HCT116 (cell line): ENCODE measurements at regions not wholly inside any gene's neighbourhood (a gene's known extent, or its start where the extent isn't known, plus 50 kb on each side); places are given as distances from the start of the nearest gene placed in this dataset.

Experiments
- ATAC-seq: fragments of 200-7000 bp; cut with Tn5 transposase; 2 replicates; pipeline ENCODE4 v1.9.1; 2020; ENCODE audit warnings: mild to moderate bottlenecking, moderate library complexity
- BruUV-seq: library from RNA; stranded (reverse); fragments of 400-500 nt; replicated peaks from 2 replicates; lab custom pipeline; 2021; lab: Mats Ljungman, UMichigan
- CTCF ChIA-PET: fragments of 300-600 bp; sonication (Branson Sonifier 250); formaldehyde crosslinking; loops from one replicate; lab custom pipeline; 2021; ENCODE audit warnings: antibody characterized with exemption; lab: Charles Lee
- POLR2A ChIA-PET: fragments of 300-600, 350-600 bp; sonication (Branson Sonifier 250); formaldehyde crosslinking; loops from one replicate; lab custom pipeline; 2021; ENCODE audit warnings: antibody characterized with exemption; lab: Charles Lee
- RAD21 ChIA-PET, 2 experiments: fragments of 300-600 bp; sonication (Branson Sonifier 250); formaldehyde crosslinking; loops; one replicate each; lab custom pipeline; 2023; ENCODE audit warnings: low total read pairs in 2 of 2; ENCODE audit not compliant: uncharacterized antibody in 2 of 2, unreplicated experiment in 2 of 2, low non-redundant PET in 1 of 2; lab: Charles Lee
- DNase-seq: peaks from one replicate; pipeline ENCODE4 v3.0.0-alpha.2; 2010; ENCODE audit warnings: low read depth, low spot score
- H2AFZ ChIP-seq: fragments of 200-600 bp; shearing (Covaris generic), sonication (generic); 2 replicates; pipeline ENCODE4 v1.6.1; 2017; ENCODE audit warnings: low read depth, mixed run types, mixed read lengths, antibody characterized with exemption, low read length; ENCODE audit not compliant: poor library complexity, severe bottlenecking
- H3K27ac ChIP-seq: 2 replicates; pipeline ENCODE4 v1.5.1; 2012; ENCODE audit warnings: low read depth, low read length
- H3K27me3 ChIP-seq: fragments of 200-600 bp; sonication (generic); 2 replicates; pipeline ENCODE4 v1.6.1; 2016; ENCODE audit warnings: mixed run types, low read length, mixed read lengths; ENCODE audit not compliant: insufficient read depth
- H3K36me3 ChIP-seq, 2 experiments: fragments of 200-500 bp in 1 of 2; fragments of 200-600 bp in 1 of 2; sonication (Bioruptor generic) in 1 of 2; sonication (generic) in 1 of 2; 2 replicates each; pipeline versions ENCODE4 v1.5.1 to v1.6.1; 2014 to 2016; ENCODE audit warnings: low read length in 2 of 2, inconsistent platforms in 1 of 2, mixed read lengths in 1 of 2, mixed run types in 1 of 2; ENCODE audit not compliant: insufficient read depth in 2 of 2, control insufficient read depth in 1 of 2
- H3K4me1 ChIP-seq, 2 experiments: fragments of 200-600 bp in 1 of 2; sonication (generic) in 1 of 2; 2 replicates each; pipeline versions ENCODE4 v1.5.1 to v1.6.1; 2012 to 2017; ENCODE audit warnings: low read length in 2 of 2, inconsistent platforms in 1 of 2, mild to moderate bottlenecking in 1 of 2, mixed read lengths in 1 of 2, mixed run types in 1 of 2, moderate library complexity in 1 of 2; ENCODE audit not compliant: insufficient read depth in 2 of 2, control insufficient read depth in 1 of 2
- H3K4me2 ChIP-seq: fragments of 200-600 bp; sonication (generic); 2 replicates; pipeline ENCODE4 v1.6.1; 2017; ENCODE audit warnings: mixed run types, low read length, mixed read lengths
- H3K4me3 ChIP-seq, 2 experiments: fragments of 200-600 bp in 1 of 2; sonication (generic) in 1 of 2; replicated peaks in 1 of 2; 2 replicates each; pipeline ENCODE4 v1.5.1; 2011 to 2016; ENCODE audit warnings: low read length in 2 of 2, control low read depth in 1 of 2, low read depth in 1 of 2, mild to moderate bottlenecking in 1 of 2, mixed read lengths in 1 of 2, mixed run types in 1 of 2
- H3K79me2 ChIP-seq: fragments of 200-600 bp; sonication (generic); 2 replicates; pipeline ENCODE4 v1.6.1; 2017; ENCODE audit warnings: mild to moderate bottlenecking, mixed run types, low read length, moderate library complexity, mixed read lengths; ENCODE audit not compliant: insufficient read depth
- H3K9ac ChIP-seq: fragments of 200-600 bp; sonication (generic); 2 replicates; pipeline ENCODE4 v1.6.1; 2016; ENCODE audit warnings: low read length, mixed read lengths
- H3K9me2 ChIP-seq: fragments of 200-600 bp; sonication (generic), shearing (Covaris generic); 2 replicates; pipeline ENCODE4 v1.6.1; 2017; ENCODE audit warnings: mixed run types, mild to moderate bottlenecking, moderate library complexity; ENCODE audit not compliant: insufficient read depth
- H3K9me3 ChIP-seq, 2 experiments: fragments of 200-500 bp in 1 of 2; fragments of 200-600 bp in 1 of 2; sonication (Bioruptor generic) in 1 of 2; sonication (generic) in 1 of 2; 2 replicates each; pipeline ENCODE4 v1.6.1; 2014 to 2017; ENCODE audit warnings: low read length in 2 of 2, mixed read lengths in 2 of 2, inconsistent platforms in 1 of 2, low read depth in 1 of 2, mild to moderate bottlenecking in 1 of 2, mixed run types in 1 of 2, moderate library complexity in 1 of 2; ENCODE audit not compliant: control insufficient read depth in 1 of 2, insufficient read depth in 1 of 2
- H4K20me1 ChIP-seq: fragments of 200-600 bp; sonication (generic), shearing (Covaris generic); 2 replicates; pipeline ENCODE4 v1.6.1; 2017; ENCODE audit warnings: mixed run types, mild to moderate bottlenecking, moderate library complexity; ENCODE audit not compliant: insufficient read depth
- ATF3 ChIP-seq: IDR thresholded peaks from 2 replicates; pipeline ENCODE4 v1.6.1; 2012
- CBX3 ChIP-seq: IDR thresholded peaks from 2 replicates; pipeline ENCODE4 v1.6.1; 2012; ENCODE audit warnings: low read depth
- CEBPB ChIP-seq: IDR thresholded peaks from 2 replicates; pipeline ENCODE4 v1.6.1; 2012; ENCODE audit warnings: low read depth
- CTCF ChIP-seq, 3 experiments: fragments of 200-600 bp in 1 of 3; sonication (generic) in 1 of 3; IDR thresholded peaks in 2 of 3; conservative IDR thresholded peaks in 1 of 3; 2 replicates each; pipeline ENCODE4 v1.5.1; 2012 to 2017; ENCODE audit warnings: low read depth in 2 of 3, low read length in 2 of 3, antibody characterized with exemption in 1 of 3, borderline replicate concordance in 1 of 3, control low read depth in 1 of 3, mild to moderate bottlenecking in 1 of 3, mixed read lengths in 1 of 3, mixed run types in 1 of 3, moderate library complexity in 1 of 3; ENCODE audit not compliant: insufficient read depth in 1 of 3
- EGR1 ChIP-seq: IDR thresholded peaks from 2 replicates; pipeline ENCODE4 v1.6.1; 2012; ENCODE audit warnings: low read depth
- ELF1 ChIP-seq: IDR thresholded peaks from 2 replicates; pipeline ENCODE4 v1.6.1; 2012; ENCODE audit warnings: low read depth, borderline replicate concordance
- FOSL1 ChIP-seq: IDR thresholded peaks from 2 replicates; pipeline ENCODE4 v1.6.1; 2012; ENCODE audit warnings: low read depth
- JUND ChIP-seq: IDR thresholded peaks from 2 replicates; pipeline ENCODE4 v1.6.1; 2012
- MAX ChIP-seq: IDR thresholded peaks from 2 replicates; pipeline ENCODE4 v1.6.1; 2012
- POLR2A ChIP-seq: IDR thresholded peaks from 2 replicates; pipeline ENCODE4 v1.7.0; 2011; ENCODE audit warnings: borderline replicate concordance; ENCODE audit not compliant: insufficient read depth, insufficient read length; ENCODE audit errors: extremely low read depth
- POLR2AphosphoS5 ChIP-seq: IDR thresholded peaks from 2 replicates; pipeline ENCODE4 v1.6.1; 2011; ENCODE audit warnings: mild to moderate bottlenecking, low read depth, low read length, moderate library complexity
- SIN3A ChIP-seq: IDR thresholded peaks from 2 replicates; pipeline ENCODE4 v1.6.1; 2012; ENCODE audit warnings: low read depth
- SRF ChIP-seq: IDR thresholded peaks from 2 replicates; pipeline ENCODE4 v1.6.1; 2012; ENCODE audit warnings: low read depth
- TCF7L2 ChIP-seq: IDR thresholded peaks from 2 replicates; pipeline ENCODE4 v1.7.0; 2011; ENCODE audit warnings: borderline replicate concordance, inconsistent platforms; ENCODE audit not compliant: insufficient read depth, insufficient read length; ENCODE audit errors: extremely low read depth
- YY1 ChIP-seq: IDR thresholded peaks from 2 replicates; pipeline ENCODE4 v1.6.1; 2011; ENCODE audit warnings: low read length, low read depth, moderate library complexity, mild to moderate bottlenecking; ENCODE audit not compliant: insufficient replicate concordance; ENCODE audit errors: extremely low read depth
- ZBTB33 ChIP-seq: IDR thresholded peaks from 2 replicates; pipeline ENCODE4 v1.6.1; 2011; ENCODE audit warnings: mild to moderate bottlenecking, low read length, moderate library complexity; ENCODE audit not compliant: insufficient replicate concordance; ENCODE audit errors: extremely low read depth
- ZFX ChIP-seq: fragments of 450-650 bp; IDR thresholded peaks from 2 replicates; pipeline ENCODE4 v1.6.1; 2017
- intact Hi-C: fragments of 100-400 bp; cut with micrococcal nuclease; formaldehyde crosslinking; loops from 2 replicates; pipeline ENCODE4 v1.10.0; 2022

- no TSS peak for BruUV-seq
- Histone ChIP-seq H3K9me2 (no peaks in the 10 kb centered on the region), H3K4me2 (peak overlapping the region; percentile 28), H3K9me3 (no peaks in the 10 kb centered on the region), H3K27ac (no peak overlapping the region), H3K27me3 (no peaks in the 10 kb centered on the region), H3K36me3 (no peaks in the 10 kb centered on the region), H3K4me3 (no peak overlapping the region), H2AFZ (peak overlapping the region; percentile 29), H3K9ac (no peak overlapping the region), H3K79me2 (no peaks in the 10 kb centered on the region), H3K4me1 (no peaks in the 10 kb centered on the region; a peak in 1 of 4 replicates), H4K20me1 (no peaks in the 10 kb centered on the region)
- POLR2A ChIA-PET = no interaction called here
- RAD21 ChIA-PET = no interaction called here
- peak; percentile 63; the same call in 1 of the 2 replicates for ATAC-seq
- CTCF ChIA-PET = no interaction called here
- intact Hi-C loops = no loop called here
- TF ChIP-seq ZBTB33 (no peak), POLR2A (no peak), SRF (no peak), MAX (no peak), TCF7L2 (no peak), SIN3A (no peak), ELF1 (no peak), CTCF (IDR thresholded peaks at IDR 0.05 in 2 of 3, conservative IDR thresholded peaks at IDR 0.05 in 1 of 3; ENCODE audit: borderline replicate concordance in 1 of 3, insufficient read depth in 1 of 3, low read depth in 2 of 3, low read length in 2 of 3) (no peak), POLR2AphosphoS5 (no peak), FOSL1 (no peak), ATF3 (no peak), EGR1 (no peak), CBX3 (no peak), CEBPB (no peak), JUND (no peak), YY1 (no peak), ZFX (no peak)
- DNase-seq = peak; percentile 4
Observed at GRCh38 chr3:59150039-59150438, 100.2 kb upstream of the CFAP20DC start.
